GM12878 (cell line): ENCODE measurements at regions not wholly inside any gene's neighbourhood (a gene's known extent, or its start where the extent isn't known, plus 50 kb on each side); places are given as distances from the start of the nearest gene placed in this dataset.

ENCODE experiments used
- ATF3 ChIP-seq: IDR thresholded peaks from 2 replicates; pipeline ENCODE4 v1.6.1; 2011; ENCODE audit warnings: low read depth, mild to moderate bottlenecking, low read length, moderate library complexity, borderline replicate concordance; ENCODE audit errors: extremely low read depth
- CTCF ChIP-seq, 3 experiments: IDR thresholded peaks in 2 of 3; conservative IDR thresholded peaks in 1 of 3; 2 replicates each; pipeline ENCODE4 v1.5.1; 2011; ENCODE audit warnings: low read depth in 3 of 3, low read length in 3 of 3, mild to moderate bottlenecking in 3 of 3, control low read depth in 2 of 3, moderate library complexity in 2 of 3, inconsistent platforms in 1 of 3, mixed read lengths in 1 of 3; ENCODE audit not compliant: control insufficient read depth in 2 of 3, insufficient read depth in 1 of 3; ENCODE audit errors: extremely low read depth in 1 of 3
- CUX1 ChIP-seq: IDR thresholded peaks from 2 replicates; pipeline ENCODE4 v1.6.1; 2012; ENCODE audit warnings: improper control_type of control experiment, low read depth, low read length; ENCODE audit not compliant: insufficient replicate concordance
- EZH2 ChIP-seq: IDR thresholded peaks from 2 replicates; pipeline ENCODE4 v1.6.1; 2012; ENCODE audit warnings: low read depth, mild to moderate bottlenecking, control low read depth, inconsistent platforms, low read length, borderline replicate concordance; ENCODE audit not compliant: control insufficient read depth
- HDAC2 ChIP-seq: fragments of 200-600 bp; sonication (generic); IDR thresholded peaks from 2 replicates; pipeline ENCODE4 v1.6.1; 2017
- JUNB ChIP-seq: IDR thresholded peaks from 2 replicates; pipeline ENCODE4 v1.6.1; 2016; ENCODE audit warnings: antibody characterized with exemption, mild to moderate bottlenecking
- SPI1 ChIP-seq: IDR thresholded peaks from 2 replicates; pipeline ENCODE4 v1.6.1; 2011; ENCODE audit warnings: low read depth, mild to moderate bottlenecking, low read length, moderate library complexity, borderline replicate concordance; ENCODE audit not compliant: insufficient read depth
- SRF ChIP-seq, 2 experiments: IDR thresholded peaks; 2 replicates each; pipeline ENCODE4 v1.6.1; 2011; ENCODE audit warnings: low read depth in 2 of 2, low read length in 2 of 2, mild to moderate bottlenecking in 1 of 2, moderate library complexity in 1 of 2
- SUZ12 ChIP-seq: fragments of 200-600 bp; sonication (generic); IDR thresholded peaks from one replicate; pipeline ENCODE4 v1.6.1; 2018; ENCODE audit warnings: antibody characterized with exemption, mild to moderate bottlenecking; ENCODE audit not compliant: unreplicated experiment
- ZBTB4 ChIP-seq: fragments of 450-650 bp; formaldehyde crosslinking; IDR thresholded peaks from 2 replicates; pipeline ENCODE4 v1.4.0; 2022; ENCODE audit warnings: mild to moderate bottlenecking, moderate library complexity
- ZNF274 ChIP-seq: IDR thresholded peaks from one replicate; pipeline ENCODE4 v1.8.0; 2011; ENCODE audit not compliant: insufficient read length, insufficient read depth
- ZSCAN29 ChIP-seq: fragments of 450-650 bp; IDR thresholded peaks from 2 replicates; pipeline ENCODE4 v1.6.1; 2017; ENCODE audit warnings: mild to moderate bottlenecking, moderate library complexity

- no peak for TF ChIP-seq CUX1
- no peak for TF ChIP-seq ZSCAN29
- no peak for TF ChIP-seq CTCF (IDR thresholded peaks at IDR 0.05 in 2 of 3, conservative IDR thresholded peaks at IDR 0.05 in 1 of 3; ENCODE audit: control insufficient read depth in 2 of 3, extremely low read depth in 1 of 3, insufficient read depth in 1 of 3, low read depth in 3 of 3, low read length in 3 of 3)
- TF ChIP-seq ATF3: no peak
- TF ChIP-seq SRF (IDR thresholded peaks at IDR 0.05; ENCODE audit: low read depth in 2 of 2, low read length in 2 of 2): no peak
- TF ChIP-seq EZH2: no peak
- no peak for TF ChIP-seq ZNF274
- TF ChIP-seq SPI1: no peak
- no peak for TF ChIP-seq HDAC2
- TF ChIP-seq ZBTB4 (CRISPR knock-in tag): no peak
- no peak for TF ChIP-seq JUNB
- no peak for TF ChIP-seq SUZ12
Observed at GRCh38 chr20:12827816-12828385, 180.9 kb upstream of the SPTLC3 start.
